ENCODE measurements at regions not wholly inside any gene's neighbourhood (a gene's known extent, or its start where the extent isn't known, plus 50 kb on each side); places are given as distances from the start of the nearest gene placed in this dataset.

DNA sequence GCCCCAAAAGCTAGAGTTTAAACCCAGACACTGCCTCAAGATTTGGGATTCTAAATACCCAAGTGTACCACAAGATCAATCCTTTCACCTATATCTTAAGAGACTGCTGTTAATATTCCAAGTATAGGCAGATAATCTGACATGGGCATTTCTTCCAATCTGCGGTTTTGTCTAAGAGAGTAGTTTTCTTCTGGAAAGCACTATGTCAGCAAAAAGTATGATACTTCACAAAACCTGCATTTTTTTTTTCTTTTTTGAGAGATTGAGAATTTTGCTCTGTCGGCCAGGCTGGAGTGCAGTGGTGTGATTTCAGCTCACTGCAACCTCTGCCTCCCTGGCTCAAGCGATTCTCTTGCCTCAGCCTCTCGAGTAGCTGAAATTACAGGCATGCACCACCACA, 190.7 kb upstream of the TYRP1 start:
- ATAC-seq (no peak), DNase-seq (ENCODE audit: low read depth in 1 of 2, low spot score in 1 of 2) (no peak), FAIRE-seq (no peak)
- POLR2A ChIA-PET = no interaction called here
- Histone ChIP-seq H3K27ac (no peak overlapping the region), H3K4me1 (no peaks in the 10 kb centered on the region), H3K4me3 (no peak overlapping the region), H3K4me2 (no peak overlapping the region), H3K9me3 (no peaks in the 10 kb centered on the region)
- WGBS (ENCODE audit: missing lambda C conversion rate) = 30% methylated on average over 4 of the region's 4 CpGs
- CTCF ChIA-PET = no interaction called here
- TF ChIP-seq, protein P1, sequence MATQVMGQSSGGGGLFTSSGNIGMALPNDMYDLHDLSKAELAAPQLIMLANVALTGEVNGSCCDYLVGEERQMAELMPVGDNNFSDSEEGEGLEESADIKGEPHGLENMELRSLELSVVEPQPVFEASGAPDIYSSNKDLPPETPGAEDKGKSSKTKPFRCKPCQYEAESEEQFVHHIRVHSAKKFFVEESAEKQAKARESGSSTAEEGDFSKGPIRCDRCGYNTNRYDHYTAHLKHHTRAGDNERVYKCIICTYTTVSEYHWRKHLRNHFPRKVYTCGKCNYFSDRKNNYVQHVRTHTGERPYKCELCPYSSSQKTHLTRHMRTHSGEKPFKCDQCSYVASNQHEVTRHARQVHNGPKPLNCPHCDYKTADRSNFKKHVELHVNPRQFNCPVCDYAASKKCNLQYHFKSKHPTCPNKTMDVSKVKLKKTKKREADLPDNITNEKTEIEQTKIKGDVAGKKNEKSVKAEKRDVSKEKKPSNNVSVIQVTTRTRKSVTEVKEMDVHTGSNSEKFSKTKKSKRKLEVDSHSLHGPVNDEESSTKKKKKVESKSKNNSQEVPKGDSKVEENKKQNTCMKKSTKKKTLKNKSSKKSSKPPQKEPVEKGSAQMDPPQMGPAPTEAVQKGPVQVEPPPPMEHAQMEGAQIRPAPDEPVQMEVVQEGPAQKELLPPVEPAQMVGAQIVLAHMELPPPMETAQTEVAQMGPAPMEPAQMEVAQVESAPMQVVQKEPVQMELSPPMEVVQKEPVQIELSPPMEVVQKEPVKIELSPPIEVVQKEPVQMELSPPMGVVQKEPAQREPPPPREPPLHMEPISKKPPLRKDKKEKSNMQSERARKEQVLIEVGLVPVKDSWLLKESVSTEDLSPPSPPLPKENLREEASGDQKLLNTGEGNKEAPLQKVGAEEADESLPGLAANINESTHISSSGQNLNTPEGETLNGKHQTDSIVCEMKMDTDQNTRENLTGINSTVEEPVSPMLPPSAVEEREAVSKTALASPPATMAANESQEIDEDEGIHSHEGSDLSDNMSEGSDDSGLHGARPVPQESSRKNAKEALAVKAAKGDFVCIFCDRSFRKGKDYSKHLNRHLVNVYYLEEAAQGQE (IDR thresholded peaks at IDR 0.05) = no peak
- TF ChIP-seq, protein P2, sequence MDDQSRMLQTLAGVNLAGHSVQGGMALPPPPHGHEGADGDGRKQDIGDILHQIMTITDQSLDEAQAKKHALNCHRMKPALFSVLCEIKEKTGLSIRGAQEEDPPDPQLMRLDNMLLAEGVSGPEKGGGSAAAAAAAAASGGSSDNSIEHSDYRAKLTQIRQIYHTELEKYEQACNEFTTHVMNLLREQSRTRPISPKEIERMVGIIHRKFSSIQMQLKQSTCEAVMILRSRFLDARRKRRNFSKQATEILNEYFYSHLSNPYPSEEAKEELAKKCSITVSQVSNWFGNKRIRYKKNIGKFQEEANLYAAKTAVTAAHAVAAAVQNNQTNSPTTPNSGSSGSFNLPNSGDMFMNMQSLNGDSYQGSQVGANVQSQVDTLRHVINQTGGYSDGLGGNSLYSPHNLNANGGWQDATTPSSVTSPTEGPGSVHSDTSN (IDR thresholded peaks at IDR 0.05) = no peak
- TF ChIP-seq ZC3H11A (IDR thresholded peaks at IDR 0.05) (no peak), RARB (CRISPR knock-in tag; IDR thresholded peaks at IDR 0.05) (no peak), MAFK (IDR thresholded peaks at IDR 0.05; ENCODE audit: partially characterized antibody) (peak; percentile 85)

- ATAC-seq (no peak), FAIRE-seq (no peak), DNase-seq (ENCODE audit: low read depth in 1 of 2, low spot score in 1 of 2) (no peak)
- Histone ChIP-seq H3K9me3 (no peaks in the 10 kb centered on the region), H3K4me3 (no peak overlapping the region), H3K4me2 (no peak overlapping the region), H3K4me1 (no peaks in the 10 kb centered on the region), H3K27ac (no peak overlapping the region)
- POLR2A ChIA-PET = no interaction called here
- CTCF ChIA-PET = no interaction called here
- no peak for TF ChIP-seq GATA3 (IDR thresholded peaks at IDR 0.05; ENCODE audit: borderline replicate concordance)
- no peak for TF ChIP-seq RFX5 (IDR thresholded peaks at IDR 0.05)
- TF ChIP-seq FOSL2 (IDR thresholded peaks at IDR 0.05) = no peak
- no peak for TF ChIP-seq FOSL2 (CRISPR knock-in tag; IDR thresholded peaks at IDR 0.05)
- no peak for TF ChIP-seq HMGXB4 (CRISPR knock-in tag; IDR thresholded peaks at IDR 0.05; ENCODE audit: borderline replicate concordance)
- TF ChIP-seq JUN (IDR thresholded peaks at IDR 0.05) = no peak
- TF ChIP-seq SREBF2 (IDR thresholded peaks at IDR 0.05) = no peak
- TF ChIP-seq PHF8 (IDR thresholded peaks at IDR 0.05; ENCODE audit: borderline replicate concordance, low read depth) = no peak
- TF ChIP-seq CBX2 (IDR thresholded peaks at IDR 0.05; ENCODE audit: borderline replicate concordance, low read depth) = no peak
- TF ChIP-seq HDAC2 (IDR thresholded peaks at IDR 0.05) = no peak
- no peak for TF ChIP-seq POLR2A (IDR thresholded peaks at IDR 0.05; ENCODE audit: low read length)
- TF ChIP-seq NPAS2 (CRISPR knock-in tag; IDR thresholded peaks at IDR 0.05; ENCODE audit: borderline replicate concordance) = no peak
- TF ChIP-seq CHD4 (IDR thresholded peaks at IDR 0.05; ENCODE audit: borderline replicate concordance) = no peak
- no peak for TF ChIP-seq ESRRA (IDR thresholded peaks at IDR 0.05; ENCODE audit: borderline replicate concordance, low read length)
- TF ChIP-seq JUNB (IDR thresholded peaks at IDR 0.05) = no peak
- TF ChIP-seq, protein P3, sequence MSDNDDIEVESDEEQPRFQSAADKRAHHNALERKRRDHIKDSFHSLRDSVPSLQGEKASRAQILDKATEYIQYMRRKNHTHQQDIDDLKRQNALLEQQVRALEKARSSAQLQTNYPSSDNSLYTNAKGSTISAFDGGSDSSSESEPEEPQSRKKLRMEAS (IDR thresholded peaks at IDR 0.05) = no peak
- TF ChIP-seq HOXB5 (CRISPR knock-in tag; IDR thresholded peaks at IDR 0.05) = no peak
- TF ChIP-seq TP53 (CRISPR knock-in tag; IDR thresholded peaks at IDR 0.05) = no peak
- WGBS (ENCODE audit: missing lambda C conversion rate) = 8% methylated on average over 2 of the region's 2 CpGs
Measured at GRCh38 chr9:12503606-12504122, 189.5 kb upstream of the TYRP1 start.

All from A549 (cell line).